Transverse colon (tissue), 3 donors: ENCODE measurements at regions not wholly inside any gene's neighbourhood (a gene's known extent, or its start where the extent isn't known, plus 50 kb on each side); places are given as distances from the start of the nearest gene placed in this dataset.

Source experiments
- CTCF ChIP-seq, 5 experiments: fragments of 200-600 bp in 3 of 5; fragments of 450-650 bp in 2 of 5; sonication (generic) in 3 of 5; IDR thresholded peaks; 1 replicate in 2 of 5; 2 replicates in 3 of 5; pipeline ENCODE4 v1.5.1; 2016 to 2017; ENCODE audit warnings: antibody characterized with exemption in 5 of 5, inconsistent platforms in 3 of 5, mild to moderate bottlenecking in 2 of 5, moderate library complexity in 1 of 5
- EP300 ChIP-seq: sonication (generic); formaldehyde crosslinking; IDR thresholded peaks from one replicate; pipeline ENCODE4 v1.6.1; 2017; ENCODE audit warnings: antibody characterized with exemption, low read depth
- POLR2A ChIP-seq: fragments of 450-650 bp; IDR thresholded peaks from one replicate; pipeline ENCODE4 v1.6.1; 2016; ENCODE audit warnings: antibody characterized with exemption, mild to moderate bottlenecking, moderate library complexity

DNA sequence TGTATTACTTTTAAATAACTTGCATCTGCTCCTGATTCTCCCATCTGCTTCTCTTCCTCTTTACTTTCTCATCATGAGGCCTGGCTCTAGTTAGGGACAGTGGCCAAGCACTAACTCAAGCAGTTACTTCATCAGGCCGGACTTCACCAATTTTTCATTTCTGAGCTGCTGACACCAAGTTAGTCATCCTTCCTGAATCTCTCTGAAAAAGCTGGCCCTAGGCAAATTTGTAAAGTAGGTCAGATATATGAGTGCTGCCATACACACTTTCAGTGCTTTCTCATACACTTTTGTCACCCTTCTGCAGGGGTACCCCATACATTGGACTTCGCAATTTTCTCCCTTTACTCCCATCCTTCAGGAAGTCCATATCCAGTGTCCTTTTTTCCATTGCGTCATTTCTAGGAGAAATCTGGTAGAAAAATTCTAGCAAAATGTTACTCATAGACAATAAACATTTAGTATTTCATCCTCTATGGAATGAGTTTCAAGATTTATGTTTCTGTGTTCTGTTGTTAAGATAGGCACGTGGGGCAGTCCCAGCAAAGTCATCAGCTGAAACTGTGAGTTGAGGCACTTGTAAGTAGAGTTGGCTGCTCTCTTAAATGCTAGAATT is 276.8 kb upstream of the TMPO start:
- TF ChIP-seq CTCF (IDR thresholded peaks at IDR 0.05): no peak
- TF ChIP-seq POLR2A: no peak
- no peak for TF ChIP-seq EP300
